WI38 (cell line): ENCODE measurements at regions not wholly inside any gene's neighbourhood (a gene's known extent, or its start where the extent isn't known, plus 50 kb on each side); places are given as distances from the start of the nearest gene placed in this dataset.

ENCODE experiments used
- H3K4me3 ChIP-seq: 2 replicates; pipeline ENCODE4 v1.5.1; 2011; ENCODE audit warnings: low read depth, mild to moderate bottlenecking, control low read depth, low read length
- CTCF ChIP-seq: IDR thresholded peaks from 2 replicates; pipeline ENCODE4 v1.5.1; 2012; ENCODE audit warnings: low read depth, mild to moderate bottlenecking, control low read depth, low read length

- H3K4me3 ChIP-seq: no peak overlapping the region
- TF ChIP-seq CTCF: no peak
These were observed 234.0 kb upstream of the ZNF32 start for GRCh38 chr10:43882711-43883110.

GRCh38 chr10:43881657-43882056 is 233.0 kb upstream of the ZNF32 start:
- H3K4me3 ChIP-seq: no peak overlapping the region
- TF ChIP-seq CTCF: no peak

GRCh38 chr10:43880160-43880559 is 231.5 kb upstream of the ZNF32 start:
- no peak for TF ChIP-seq CTCF

GRCh38 chr10:43879742-43880141 is 231.1 kb upstream of the ZNF32 start:
- TF ChIP-seq CTCF: no peak

More at GRCh38 chr10:43880160-43880559, 231.5 kb upstream of the ZNF32 start:
- no peak overlapping the region for H3K4me3 ChIP-seq

GRCh38 chr10:43879162-43879561 is 230.5 kb upstream of the ZNF32 start:
- no peak for TF ChIP-seq CTCF
- H3K4me3 ChIP-seq: no peak overlapping the region

More at GRCh38 chr10:43879742-43880141, 231.1 kb upstream of the ZNF32 start:
- no peak overlapping the region for H3K4me3 ChIP-seq

- no peak for TF ChIP-seq CTCF
- no peak overlapping the region for H3K4me3 ChIP-seq
These were observed 229.7 kb upstream of the ZNF32 start for GRCh38 chr10:43878386-43878785.

- no peak overlapping the region for H3K4me3 ChIP-seq
- no peak for TF ChIP-seq CTCF
These were observed 228.3 kb upstream of the ZNF32 start for GRCh38 chr10:43876976-43877375.
